IMR-90 (cell line): ENCODE measurements at regions not wholly inside any gene's neighbourhood (a gene's known extent, or its start where the extent isn't known, plus 50 kb on each side); places are given as distances from the start of the nearest gene placed in this dataset.

ENCODE experiments used
- ATAC-seq: fragments of 200-7000 bp; cut with Tn5 transposase; 2 replicates; pipeline ENCODE4 v1.9.1; 2020; ENCODE audit warnings: low read depth, mild to moderate bottlenecking, moderate library complexity
- BruUV-seq: library from RNA; stranded (reverse); fragments of 400-500 nt; replicated peaks from 2 replicates; lab custom pipeline; 2021; lab: Mats Ljungman, UMichigan
- CTCF ChIA-PET: fragments of 300-600 bp; formaldehyde crosslinking; extraction: SDS; loops from one replicate; lab custom pipeline; 2021; ENCODE audit warnings: antibody characterized with exemption; lab: Yijun Ruan, JAX
- POLR2A ChIA-PET: fragments of 300-600 bp; sonication (Branson Sonifier 250); formaldehyde crosslinking; loops from one replicate; lab custom pipeline; 2022; ENCODE audit warnings: antibody characterized with exemption; ENCODE audit not compliant: unreplicated experiment; lab: Charles Lee
- DNase-seq: peaks from one replicate; pipeline ENCODE4 v3.0.0; 2013
- H2AFZ ChIP-seq: replicated peaks from 2 replicates; pipeline ENCODE3; 2013; ENCODE audit warnings: low read length, mild to moderate bottlenecking; ENCODE audit not compliant: poor library complexity
- H2AK5ac ChIP-seq: 2 replicates; pipeline ENCODE4 v1.6.1; 2013; ENCODE audit warnings: low read depth, low read length, inconsistent platforms
- H2AK9ac ChIP-seq: replicated peaks from 2 replicates; pipeline ENCODE3; 2013; ENCODE audit warnings: mild to moderate bottlenecking, low read depth, low read length, moderate library complexity; ENCODE audit not compliant: poor library complexity
- H2BK120ac ChIP-seq: 2 replicates; pipeline ENCODE4 v1.6.1; 2013; ENCODE audit warnings: low read depth, low read length, inconsistent platforms
- H2BK15ac ChIP-seq: 3 replicates; pipeline ENCODE4 v1.6.1; 2013; ENCODE audit warnings: low read depth, low read length, inconsistent platforms
- H2BK20ac ChIP-seq: 2 replicates; pipeline ENCODE4 v1.6.1; 2013; ENCODE audit warnings: low read depth, mild to moderate bottlenecking, inconsistent platforms, low read length, moderate library complexity
- H2BK5ac ChIP-seq: 2 replicates; pipeline ENCODE4 v1.6.1; 2013; ENCODE audit warnings: mild to moderate bottlenecking, low read depth, low read length, inconsistent platforms; ENCODE audit not compliant: poor library complexity, severe bottlenecking
- H3K14ac ChIP-seq: replicated peaks from 2 replicates; pipeline ENCODE4 v1.6.1; 2013; ENCODE audit warnings: low read depth, low read length, inconsistent platforms
- H3K18ac ChIP-seq: 2 replicates; pipeline ENCODE4 v1.6.1; 2013; ENCODE audit warnings: low read depth, low read length, control low read depth
- H3K23ac ChIP-seq: 2 replicates; pipeline ENCODE4 v1.6.1; 2013; ENCODE audit warnings: low read depth, low read length, inconsistent platforms
- H3K27ac ChIP-seq: 2 replicates; pipeline ENCODE4 v1.5.1; 2013; ENCODE audit warnings: mild to moderate bottlenecking, control low read depth, low read length; ENCODE audit not compliant: insufficient read depth
- H3K27me3 ChIP-seq: 2 replicates; pipeline ENCODE4 v1.6.1; 2013; ENCODE audit warnings: low read length; ENCODE audit not compliant: control insufficient read depth, insufficient read depth
- H3K36me3 ChIP-seq: 2 replicates; pipeline ENCODE4 v1.6.1; 2013; ENCODE audit warnings: low read length, mixed read lengths; ENCODE audit not compliant: control insufficient read depth, insufficient read depth
- H3K4ac ChIP-seq: 2 replicates; pipeline ENCODE4 v1.6.1; 2013; ENCODE audit warnings: low read depth, low read length, inconsistent platforms
- H3K4me1 ChIP-seq: 2 replicates; pipeline ENCODE4 v1.6.1; 2013; ENCODE audit warnings: low read length, mixed read lengths; ENCODE audit not compliant: control insufficient read depth, insufficient read depth
- H3K4me2 ChIP-seq: 2 replicates; pipeline ENCODE4 v1.6.1; 2013; ENCODE audit warnings: low read depth, mild to moderate bottlenecking, control low read depth, low read length, moderate library complexity
- H3K4me3 ChIP-seq: 2 replicates; pipeline ENCODE4 v1.5.1; 2013; ENCODE audit warnings: low read depth, mild to moderate bottlenecking, control low read depth, low read length, moderate library complexity; ENCODE audit not compliant: insufficient read depth
- H3K56ac ChIP-seq: 2 replicates; pipeline ENCODE4 v1.6.1; 2013; ENCODE audit warnings: low read length, inconsistent platforms; ENCODE audit not compliant: insufficient read depth; ENCODE audit errors: extremely low read depth
- H3K79me1 ChIP-seq, 2 experiments: 2 replicates each; pipeline ENCODE4 v1.6.1; 2013; ENCODE audit warnings: low read length in 2 of 2, inconsistent platforms in 1 of 2, low read depth in 1 of 2
- H3K9ac ChIP-seq: 2 replicates; pipeline ENCODE4 v1.6.1; 2013; ENCODE audit warnings: low read depth, low read length, control low read depth
- H3K9me1 ChIP-seq: 2 replicates; pipeline ENCODE4 v1.6.1; 2013; ENCODE audit warnings: low read length, inconsistent platforms; ENCODE audit not compliant: insufficient read depth
- H3K9me3 ChIP-seq: 2 replicates; pipeline ENCODE4 v1.6.1; 2013; ENCODE audit warnings: low read length; ENCODE audit not compliant: control insufficient read depth, insufficient read depth
- H4K20me1 ChIP-seq: 2 replicates; pipeline ENCODE4 v1.6.1; 2013; ENCODE audit warnings: low read length, inconsistent platforms; ENCODE audit not compliant: insufficient read depth
- H4K5ac ChIP-seq: 2 replicates; pipeline ENCODE4 v1.6.1; 2013; ENCODE audit warnings: mild to moderate bottlenecking, low read depth, low read length, control low read depth
- H4K8ac ChIP-seq, 2 experiments: 2 replicates each; pipeline ENCODE4 v1.6.1; 2013; ENCODE audit warnings: low read depth in 2 of 2, low read length in 2 of 2, control low read depth in 1 of 2, inconsistent platforms in 1 of 2
- H4K91ac ChIP-seq: 2 replicates; pipeline ENCODE4 v1.6.1; 2013; ENCODE audit warnings: low read depth, low read length, inconsistent platforms; ENCODE audit not compliant: insufficient read depth
- BHLHE40 ChIP-seq: fragments of 150-350 bp; IDR thresholded peaks from 2 replicates; pipeline ENCODE4 v1.6.1; 2016; ENCODE audit warnings: mild to moderate bottlenecking, low read depth, low read length
- CEBPB ChIP-seq: IDR thresholded peaks from 2 replicates; pipeline ENCODE4 v1.6.1; 2012; ENCODE audit warnings: low read depth, low read length, improper control_type of control experiment
- CHD1 ChIP-seq: IDR thresholded peaks from 2 replicates; pipeline ENCODE4 v1.6.1; 2012; ENCODE audit warnings: low read depth, low read length, improper control_type of control experiment
- FOS ChIP-seq: fragments of 150-350 bp; IDR thresholded peaks from 2 replicates; pipeline ENCODE4 v1.6.1; 2016; ENCODE audit warnings: low read depth, low read length
- MAFK ChIP-seq: IDR thresholded peaks from 2 replicates; pipeline ENCODE4 v1.6.1; 2012; ENCODE audit warnings: low read depth, low read length, improper control_type of control experiment
- MAZ ChIP-seq: IDR thresholded peaks from 2 replicates; pipeline ENCODE4 v1.6.1; 2012; ENCODE audit warnings: low read depth, mild to moderate bottlenecking, low read length, improper control_type of control experiment, moderate library complexity, borderline replicate concordance
- MXI1 ChIP-seq: IDR thresholded peaks from 2 replicates; pipeline ENCODE4 v1.6.1; 2012; ENCODE audit warnings: low read depth, mild to moderate bottlenecking, low read length, moderate library complexity, borderline replicate concordance
- NFE2L2 ChIP-seq: fragments of 150-350 bp; IDR thresholded peaks from 2 replicates; pipeline ENCODE4 v1.6.1; 2016; ENCODE audit warnings: low read depth, mild to moderate bottlenecking, low read length
- POLR2A ChIP-seq: IDR thresholded peaks from 2 replicates; pipeline ENCODE4 v1.6.1; 2012; ENCODE audit warnings: mild to moderate bottlenecking, low read depth, low read length
- RAD21 ChIP-seq: IDR thresholded peaks from 2 replicates; pipeline ENCODE4 v1.6.1; 2012; ENCODE audit warnings: low read length, improper control_type of control experiment
- RCOR1 ChIP-seq: IDR thresholded peaks from 2 replicates; pipeline ENCODE4 v1.6.1; 2012; ENCODE audit warnings: mild to moderate bottlenecking, low read length, improper control_type of control experiment; ENCODE audit not compliant: insufficient replicate concordance
- RFX5 ChIP-seq: IDR thresholded peaks from 2 replicates; pipeline ENCODE4 v1.8.0; 2012; ENCODE audit warnings: low read depth, mild to moderate bottlenecking, low read length, moderate library complexity
- SMC3 ChIP-seq: fragments of 150-350 bp; IDR thresholded peaks from 2 replicates; pipeline ENCODE4 v1.6.1; 2016; ENCODE audit warnings: low read depth, mild to moderate bottlenecking, antibody characterized with exemption, low read length, moderate library complexity
- dilution Hi-C: fragments of 300-500 bp; cut with HindIII; formaldehyde crosslinking; loops from one replicate; pipeline ENCODE4 v1.14.3; 2018; ENCODE audit warnings: low sequenced_read_pairs; ENCODE audit not compliant: unreplicated experiment
- in situ Hi-C: fragments of 300-500 bp; cut with MboI; formaldehyde crosslinking; loops from 3 replicates; pipeline ENCODE4 v1.14.3; 2019; ENCODE audit warnings: low sequenced_read_pairs, inconsistent platforms, mixed read lengths
- intact Hi-C: fragments of 100-400 bp; cut with micrococcal nuclease; formaldehyde crosslinking; loops from 2 replicates; pipeline ENCODE4 v1.10.0; 2022
- TF ChIP-seq, protein P1 (sequence below): conservative IDR thresholded peaks from 2 replicates; pipeline ENCODE4 v1.5.1; 2012; ENCODE audit warnings: mild to moderate bottlenecking, low read depth, low read length, improper control_type of control experiment
- TF ChIP-seq, protein P2 (sequence below): fragments of 150-350 bp; IDR thresholded peaks from 2 replicates; pipeline ENCODE4 v1.6.1; 2016; ENCODE audit warnings: low read depth, mild to moderate bottlenecking, low read length, moderate library complexity, borderline replicate concordance
- TF ChIP-seq, protein P3 (sequence below): fragments of 150-350 bp; IDR thresholded peaks from 2 replicates; pipeline ENCODE4 v1.6.1; 2017; ENCODE audit warnings: mild to moderate bottlenecking, antibody characterized with exemption, low read length, low read depth

- no peak overlapping the region for H3K18ac ChIP-seq
- ChIA-PET POLR2A (no interaction called here), CTCF (no interaction called here)
- H2BK15ac ChIP-seq = no peak overlapping the region
- H3K79me1 ChIP-seq = no peaks in the 10 kb centered on the region
- H3K23ac ChIP-seq = no peak overlapping the region
- no peak overlapping the region for H2AK9ac ChIP-seq
- H4K20me1 ChIP-seq = no peaks in the 10 kb centered on the region
- BruUV-seq = no TSS peak
- H2BK5ac ChIP-seq = peak overlapping the region; percentile 54
- H2BK120ac ChIP-seq = no peak overlapping the region
- no peak overlapping the region for H3K27ac ChIP-seq
- no peak overlapping the region for H2AK5ac ChIP-seq
- H3K56ac ChIP-seq = no peak overlapping the region
- no peak overlapping the region for H2BK20ac ChIP-seq
- H3K4me1 ChIP-seq = no peaks in the 10 kb centered on the region
- H3K27me3 ChIP-seq = no peaks in the 10 kb centered on the region
- in situ Hi-C loops = no loop called here
- peaks cover 23% of the 10 kb centered on the region for H3K9me3 ChIP-seq
- H3K4me3 ChIP-seq = no peak overlapping the region
- no peak overlapping the region for H3K14ac ChIP-seq
- no peak for TF ChIP-seq CHD1
- TF ChIP-seq CEBPB = no peak
- no peak for TF ChIP-seq POLR2A
- TF ChIP-seq RFX5 = no peak
- no peak for TF ChIP-seq RCOR1
- TF ChIP-seq MXI1 = no peak
- TF ChIP-seq, protein P1, sequence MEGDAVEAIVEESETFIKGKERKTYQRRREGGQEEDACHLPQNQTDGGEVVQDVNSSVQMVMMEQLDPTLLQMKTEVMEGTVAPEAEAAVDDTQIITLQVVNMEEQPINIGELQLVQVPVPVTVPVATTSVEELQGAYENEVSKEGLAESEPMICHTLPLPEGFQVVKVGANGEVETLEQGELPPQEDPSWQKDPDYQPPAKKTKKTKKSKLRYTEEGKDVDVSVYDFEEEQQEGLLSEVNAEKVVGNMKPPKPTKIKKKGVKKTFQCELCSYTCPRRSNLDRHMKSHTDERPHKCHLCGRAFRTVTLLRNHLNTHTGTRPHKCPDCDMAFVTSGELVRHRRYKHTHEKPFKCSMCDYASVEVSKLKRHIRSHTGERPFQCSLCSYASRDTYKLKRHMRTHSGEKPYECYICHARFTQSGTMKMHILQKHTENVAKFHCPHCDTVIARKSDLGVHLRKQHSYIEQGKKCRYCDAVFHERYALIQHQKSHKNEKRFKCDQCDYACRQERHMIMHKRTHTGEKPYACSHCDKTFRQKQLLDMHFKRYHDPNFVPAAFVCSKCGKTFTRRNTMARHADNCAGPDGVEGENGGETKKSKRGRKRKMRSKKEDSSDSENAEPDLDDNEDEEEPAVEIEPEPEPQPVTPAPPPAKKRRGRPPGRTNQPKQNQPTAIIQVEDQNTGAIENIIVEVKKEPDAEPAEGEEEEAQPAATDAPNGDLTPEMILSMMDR = no peak
- TF ChIP-seq BHLHE40 = no peak
- TF ChIP-seq, protein P2, sequence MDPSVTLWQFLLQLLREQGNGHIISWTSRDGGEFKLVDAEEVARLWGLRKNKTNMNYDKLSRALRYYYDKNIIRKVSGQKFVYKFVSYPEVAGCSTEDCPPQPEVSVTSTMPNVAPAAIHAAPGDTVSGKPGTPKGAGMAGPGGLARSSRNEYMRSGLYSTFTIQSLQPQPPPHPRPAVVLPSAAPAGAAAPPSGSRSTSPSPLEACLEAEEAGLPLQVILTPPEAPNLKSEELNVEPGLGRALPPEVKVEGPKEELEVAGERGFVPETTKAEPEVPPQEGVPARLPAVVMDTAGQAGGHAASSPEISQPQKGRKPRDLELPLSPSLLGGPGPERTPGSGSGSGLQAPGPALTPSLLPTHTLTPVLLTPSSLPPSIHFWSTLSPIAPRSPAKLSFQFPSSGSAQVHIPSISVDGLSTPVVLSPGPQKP = no peak
- TF ChIP-seq SMC3 = no peak
- TF ChIP-seq RAD21 = no peak
- no peak for TF ChIP-seq NFE2L2
- TF ChIP-seq, protein P3, sequence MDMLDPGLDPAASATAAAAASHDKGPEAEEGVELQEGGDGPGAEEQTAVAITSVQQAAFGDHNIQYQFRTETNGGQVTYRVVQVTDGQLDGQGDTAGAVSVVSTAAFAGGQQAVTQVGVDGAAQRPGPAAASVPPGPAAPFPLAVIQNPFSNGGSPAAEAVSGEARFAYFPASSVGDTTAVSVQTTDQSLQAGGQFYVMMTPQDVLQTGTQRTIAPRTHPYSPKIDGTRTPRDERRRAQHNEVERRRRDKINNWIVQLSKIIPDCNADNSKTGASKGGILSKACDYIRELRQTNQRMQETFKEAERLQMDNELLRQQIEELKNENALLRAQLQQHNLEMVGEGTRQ = no peak
- no peak for TF ChIP-seq FOS
- TF ChIP-seq MAZ = no peak
- no peak for TF ChIP-seq MAFK
- H3K4me2 ChIP-seq = no peak overlapping the region
- DNase-seq (no peak), ATAC-seq (no peak)
- dilution Hi-C loops = no loop called here
- H3K36me3 ChIP-seq = no peaks in the 10 kb centered on the region
- no peak overlapping the region for H2AFZ ChIP-seq
- H4K91ac ChIP-seq = no peak overlapping the region
- H3K9ac ChIP-seq = no peak overlapping the region
- no peaks in the 10 kb centered on the region for H3K9me1 ChIP-seq
- no peak overlapping the region for H4K5ac ChIP-seq
- intact Hi-C loops = no loop called here
- H4K8ac ChIP-seq = no peak overlapping the region
- H3K4ac ChIP-seq = no peak overlapping the region
These were observed 188.4 kb downstream of the NPHP4 start for GRCh38 chr1:5803851-5804250.
